Endothelial cell (in vitro differentiated cells): ENCODE measurements at regions not wholly inside any gene's neighbourhood (a gene's known extent, or its start where the extent isn't known, plus 50 kb on each side); places are given as distances from the start of the nearest gene placed in this dataset.

Source experiments
- DNase-seq: peaks from one replicate; pipeline ENCODE4 v3.0.0; 2021; ENCODE audit warnings: low spot score
- H3K27ac Mint-ChIP-seq: one replicate; pipeline ENCODE4 v1.8.0; 2021; ENCODE audit warnings: mixed read lengths, inconsistent platforms; ENCODE audit not compliant: unreplicated experiment
- H3K27me3 Mint-ChIP-seq: one replicate; pipeline ENCODE4 v1.8.0; 2021; ENCODE audit warnings: mild to moderate bottlenecking, moderate library complexity, mixed read lengths, inconsistent platforms; ENCODE audit not compliant: unreplicated experiment
- H3K36me3 Mint-ChIP-seq: one replicate; pipeline ENCODE4 v1.8.0; 2021; ENCODE audit warnings: mild to moderate bottlenecking, low read depth, mixed read lengths, inconsistent platforms; ENCODE audit not compliant: unreplicated experiment
- H3K4me1 Mint-ChIP-seq: one replicate; pipeline ENCODE4 v1.8.0; 2021; ENCODE audit warnings: mild to moderate bottlenecking, mixed read lengths, inconsistent platforms; ENCODE audit not compliant: unreplicated experiment
- H3K4me3 Mint-ChIP-seq: one replicate; pipeline ENCODE4 v1.8.0; 2021; ENCODE audit warnings: mild to moderate bottlenecking, mixed read lengths, inconsistent platforms; ENCODE audit not compliant: unreplicated experiment
- H3K9me3 Mint-ChIP-seq: one replicate; pipeline ENCODE4 v1.8.0; 2021; ENCODE audit warnings: mixed read lengths, inconsistent platforms; ENCODE audit not compliant: unreplicated experiment
- TF ChIP-seq, protein P1 (sequence below): fragments of 200-600 bp; sonication (generic); IDR thresholded peaks from one replicate; pipeline ENCODE4 v1.5.0; 2021; ENCODE audit warnings: antibody characterized with exemption; ENCODE audit not compliant: unreplicated experiment

DNA sequence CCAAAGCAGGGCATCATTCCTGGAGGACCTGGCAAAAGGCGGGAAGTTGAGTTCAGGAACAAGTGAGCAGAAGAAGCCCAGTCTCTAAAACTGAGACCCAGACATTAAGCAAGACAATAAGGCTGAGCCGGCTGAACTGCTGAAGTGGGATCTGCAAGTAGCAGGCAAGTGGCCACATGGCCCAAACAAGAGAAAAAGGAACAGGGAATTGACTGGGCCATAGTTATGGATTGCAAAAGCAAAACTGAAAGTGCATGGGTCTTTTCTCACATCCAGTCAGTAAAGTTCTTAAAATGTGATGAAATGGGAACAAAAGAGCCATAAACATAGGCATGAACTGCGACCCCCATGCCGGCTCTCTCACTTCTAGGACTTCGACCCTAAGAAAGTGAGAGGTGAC is 101.2 kb downstream of the SCN11A start:
- Mint-ChIP-seq H3K4me3 (no peak overlapping the region), H3K9me3 (no peaks in the 10 kb centered on the region), H3K36me3 (no peaks in the 10 kb centered on the region), H3K27ac (no peak overlapping the region), H3K4me1 (no peaks in the 10 kb centered on the region), H3K27me3 (peaks cover 2% of the 10 kb centered on the region)
- no peak for DNase-seq
- TF ChIP-seq, protein P1, sequence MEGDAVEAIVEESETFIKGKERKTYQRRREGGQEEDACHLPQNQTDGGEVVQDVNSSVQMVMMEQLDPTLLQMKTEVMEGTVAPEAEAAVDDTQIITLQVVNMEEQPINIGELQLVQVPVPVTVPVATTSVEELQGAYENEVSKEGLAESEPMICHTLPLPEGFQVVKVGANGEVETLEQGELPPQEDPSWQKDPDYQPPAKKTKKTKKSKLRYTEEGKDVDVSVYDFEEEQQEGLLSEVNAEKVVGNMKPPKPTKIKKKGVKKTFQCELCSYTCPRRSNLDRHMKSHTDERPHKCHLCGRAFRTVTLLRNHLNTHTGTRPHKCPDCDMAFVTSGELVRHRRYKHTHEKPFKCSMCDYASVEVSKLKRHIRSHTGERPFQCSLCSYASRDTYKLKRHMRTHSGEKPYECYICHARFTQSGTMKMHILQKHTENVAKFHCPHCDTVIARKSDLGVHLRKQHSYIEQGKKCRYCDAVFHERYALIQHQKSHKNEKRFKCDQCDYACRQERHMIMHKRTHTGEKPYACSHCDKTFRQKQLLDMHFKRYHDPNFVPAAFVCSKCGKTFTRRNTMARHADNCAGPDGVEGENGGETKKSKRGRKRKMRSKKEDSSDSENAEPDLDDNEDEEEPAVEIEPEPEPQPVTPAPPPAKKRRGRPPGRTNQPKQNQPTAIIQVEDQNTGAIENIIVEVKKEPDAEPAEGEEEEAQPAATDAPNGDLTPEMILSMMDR, result no peak

DNA sequence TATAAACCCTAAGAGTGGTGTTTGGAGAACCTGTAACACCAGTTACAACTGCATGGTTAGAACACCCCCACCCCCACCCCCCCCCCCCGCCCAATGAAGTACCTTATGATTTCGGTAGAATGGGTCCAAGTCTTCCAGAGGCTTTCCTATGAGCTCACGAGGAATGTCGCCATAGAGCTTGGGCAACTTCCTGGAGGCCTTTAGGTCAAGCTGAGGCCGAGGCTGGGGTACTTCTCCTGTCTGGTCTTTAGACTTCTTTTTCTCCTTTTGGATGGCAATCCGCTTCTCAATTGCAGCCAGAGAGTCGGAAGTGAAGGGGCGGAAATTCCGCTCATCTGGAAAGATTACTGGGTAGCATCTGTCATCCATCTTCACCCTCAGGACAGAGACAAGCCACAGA is 101.8 kb downstream of the SCN11A start:
- no peak for DNase-seq
- no peak overlapping the region for H3K4me3 Mint-ChIP-seq
- H3K36me3 Mint-ChIP-seq, result no peaks in the 10 kb centered on the region
- peaks cover 2% of the 10 kb centered on the region for H3K27me3 Mint-ChIP-seq
- no peaks in the 10 kb centered on the region for H3K9me3 Mint-ChIP-seq
- TF ChIP-seq, protein P1, result no peak
- H3K4me1 Mint-ChIP-seq, result no peaks in the 10 kb centered on the region
- no peak overlapping the region for H3K27ac Mint-ChIP-seq

DNA sequence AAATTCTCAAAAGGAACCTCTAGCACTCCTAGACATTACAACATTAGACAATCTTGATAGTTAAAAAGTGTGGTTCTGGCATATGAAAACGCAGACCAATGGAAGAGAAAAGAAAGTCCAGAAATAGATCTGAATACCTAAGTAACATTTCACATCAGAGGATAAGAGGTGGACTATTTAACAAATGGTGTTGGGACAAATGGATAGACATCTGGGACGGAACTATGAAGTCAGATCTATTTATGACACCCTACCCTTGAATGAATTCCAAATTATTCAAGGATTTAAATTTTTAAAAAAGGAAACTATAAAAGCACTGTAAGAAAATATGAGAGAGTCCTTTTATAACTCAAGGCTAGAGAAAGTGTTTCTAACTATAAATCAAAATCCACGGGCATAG is 111.3 kb downstream of the SCN11A start:
- Mint-ChIP-seq H3K4me1 (no peaks in the 10 kb centered on the region), H3K27ac (no peak overlapping the region), H3K36me3 (no peaks in the 10 kb centered on the region), H3K27me3 (no peaks in the 10 kb centered on the region), H3K9me3 (no peaks in the 10 kb centered on the region), H3K4me3 (no peak overlapping the region)
- DNase-seq, result no peak
- TF ChIP-seq, protein P1, result no peak

DNA sequence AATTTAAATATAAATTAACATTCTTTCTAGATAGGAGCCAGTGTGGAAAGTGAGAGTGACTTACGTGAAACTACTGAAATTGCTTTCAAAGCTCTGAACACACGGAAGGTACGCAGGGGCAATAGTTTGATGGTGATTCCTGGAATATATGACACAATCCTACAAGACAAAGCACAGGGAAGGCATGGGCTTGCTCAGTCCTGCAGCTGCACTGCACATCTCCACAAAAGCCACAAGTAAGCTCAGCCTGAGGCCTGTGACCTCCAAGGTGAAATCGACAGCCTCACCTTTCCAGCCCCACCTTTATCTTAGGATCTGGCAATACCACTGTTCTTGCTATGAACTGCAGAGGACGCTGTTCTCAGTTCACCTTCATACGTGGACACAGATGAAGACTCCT is 109.3 kb upstream of the SCN10A start:
- Mint-ChIP-seq H3K4me3 (no peak overlapping the region), H3K9me3 (no peaks in the 10 kb centered on the region), H3K4me1 (no peaks in the 10 kb centered on the region), H3K27ac (no peak overlapping the region), H3K36me3 (no peaks in the 10 kb centered on the region), H3K27me3 (no peaks in the 10 kb centered on the region)
- TF ChIP-seq, protein P1, result no peak
- no peak for DNase-seq

DNA sequence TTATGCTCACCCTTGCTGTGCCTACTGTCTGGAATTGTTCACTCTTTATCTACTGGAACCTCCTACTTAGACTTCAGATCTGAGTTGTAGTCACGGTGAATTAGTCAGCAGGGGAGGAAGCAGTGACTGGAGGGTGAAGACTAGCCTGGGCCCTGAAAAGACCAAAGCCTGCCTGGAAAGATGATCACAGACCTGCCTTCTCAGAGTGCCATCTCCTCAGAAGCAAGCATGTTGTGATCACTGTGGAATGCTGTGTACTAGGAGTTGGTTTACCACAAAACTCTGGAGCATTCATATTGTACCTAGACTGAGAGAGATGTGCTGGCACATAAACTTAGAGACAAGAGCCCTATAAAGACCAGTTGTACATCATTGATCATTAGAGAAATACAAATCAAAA is 100.7 kb upstream of the SCN10A start:
- no peak overlapping the region for H3K4me3 Mint-ChIP-seq
- no peaks in the 10 kb centered on the region for H3K27me3 Mint-ChIP-seq
- no peaks in the 10 kb centered on the region for H3K36me3 Mint-ChIP-seq
- H3K4me1 Mint-ChIP-seq, result peaks cover 11% of the 10 kb centered on the region
- TF ChIP-seq, protein P1, result no peak
- H3K27ac Mint-ChIP-seq, result no peak overlapping the region
- no peaks in the 10 kb centered on the region for H3K9me3 Mint-ChIP-seq
- DNase-seq, result no peak
